IMR-90 (cell line): ENCODE measurements at regions not wholly inside any gene's neighbourhood (a gene's known extent, or its start where the extent isn't known, plus 50 kb on each side); places are given as distances from the start of the nearest gene placed in this dataset.
A peak's percentile ranks its signal among the peaks of the same experiment; 100 is the strongest.

ENCODE experiments used
- ATAC-seq: fragments of 200-7000 bp; cut with Tn5 transposase; 2 replicates; pipeline ENCODE4 v1.9.1; 2020; ENCODE audit warnings: low read depth, mild to moderate bottlenecking, moderate library complexity
- BruUV-seq: library from RNA; stranded (reverse); fragments of 400-500 nt; replicated peaks from 2 replicates; lab custom pipeline; 2021; lab: Mats Ljungman, UMichigan
- CTCF ChIA-PET: fragments of 300-600 bp; formaldehyde crosslinking; extraction: SDS; loops from one replicate; lab custom pipeline; 2021; ENCODE audit warnings: antibody characterized with exemption; lab: Yijun Ruan, JAX
- POLR2A ChIA-PET: fragments of 300-600 bp; sonication (Branson Sonifier 250); formaldehyde crosslinking; loops from one replicate; lab custom pipeline; 2022; ENCODE audit warnings: antibody characterized with exemption; ENCODE audit not compliant: unreplicated experiment; lab: Charles Lee
- DNase-seq: peaks from one replicate; pipeline ENCODE4 v3.0.0; 2013
- H2AFZ ChIP-seq: replicated peaks from 2 replicates; pipeline ENCODE3; 2013; ENCODE audit warnings: low read length, mild to moderate bottlenecking; ENCODE audit not compliant: poor library complexity
- H2AK5ac ChIP-seq: 2 replicates; pipeline ENCODE4 v1.6.1; 2013; ENCODE audit warnings: low read depth, low read length, inconsistent platforms
- H2AK9ac ChIP-seq: replicated peaks from 2 replicates; pipeline ENCODE3; 2013; ENCODE audit warnings: mild to moderate bottlenecking, low read depth, low read length, moderate library complexity; ENCODE audit not compliant: poor library complexity
- H2BK120ac ChIP-seq: 2 replicates; pipeline ENCODE4 v1.6.1; 2013; ENCODE audit warnings: low read depth, low read length, inconsistent platforms
- H2BK15ac ChIP-seq: 3 replicates; pipeline ENCODE4 v1.6.1; 2013; ENCODE audit warnings: low read depth, low read length, inconsistent platforms
- H2BK20ac ChIP-seq: 2 replicates; pipeline ENCODE4 v1.6.1; 2013; ENCODE audit warnings: low read depth, mild to moderate bottlenecking, inconsistent platforms, low read length, moderate library complexity
- H2BK5ac ChIP-seq: 2 replicates; pipeline ENCODE4 v1.6.1; 2013; ENCODE audit warnings: mild to moderate bottlenecking, low read depth, low read length, inconsistent platforms; ENCODE audit not compliant: poor library complexity, severe bottlenecking
- H3K14ac ChIP-seq: replicated peaks from 2 replicates; pipeline ENCODE4 v1.6.1; 2013; ENCODE audit warnings: low read depth, low read length, inconsistent platforms
- H3K18ac ChIP-seq: 2 replicates; pipeline ENCODE4 v1.6.1; 2013; ENCODE audit warnings: low read depth, low read length, control low read depth
- H3K23ac ChIP-seq: 2 replicates; pipeline ENCODE4 v1.6.1; 2013; ENCODE audit warnings: low read depth, low read length, inconsistent platforms
- H3K27ac ChIP-seq: 2 replicates; pipeline ENCODE4 v1.5.1; 2013; ENCODE audit warnings: mild to moderate bottlenecking, control low read depth, low read length; ENCODE audit not compliant: insufficient read depth
- H3K27me3 ChIP-seq: 2 replicates; pipeline ENCODE4 v1.6.1; 2013; ENCODE audit warnings: low read length; ENCODE audit not compliant: control insufficient read depth, insufficient read depth
- H3K36me3 ChIP-seq: 2 replicates; pipeline ENCODE4 v1.6.1; 2013; ENCODE audit warnings: low read length, mixed read lengths; ENCODE audit not compliant: control insufficient read depth, insufficient read depth
- H3K4ac ChIP-seq: 2 replicates; pipeline ENCODE4 v1.6.1; 2013; ENCODE audit warnings: low read depth, low read length, inconsistent platforms
- H3K4me1 ChIP-seq: 2 replicates; pipeline ENCODE4 v1.6.1; 2013; ENCODE audit warnings: low read length, mixed read lengths; ENCODE audit not compliant: control insufficient read depth, insufficient read depth
- H3K4me2 ChIP-seq: 2 replicates; pipeline ENCODE4 v1.6.1; 2013; ENCODE audit warnings: low read depth, mild to moderate bottlenecking, control low read depth, low read length, moderate library complexity
- H3K4me3 ChIP-seq: 2 replicates; pipeline ENCODE4 v1.5.1; 2013; ENCODE audit warnings: low read depth, mild to moderate bottlenecking, control low read depth, low read length, moderate library complexity; ENCODE audit not compliant: insufficient read depth
- H3K56ac ChIP-seq: 2 replicates; pipeline ENCODE4 v1.6.1; 2013; ENCODE audit warnings: low read length, inconsistent platforms; ENCODE audit not compliant: insufficient read depth; ENCODE audit errors: extremely low read depth
- H3K79me1 ChIP-seq, 2 experiments: 2 replicates each; pipeline ENCODE4 v1.6.1; 2013; ENCODE audit warnings: low read length in 2 of 2, inconsistent platforms in 1 of 2, low read depth in 1 of 2
- H3K9ac ChIP-seq: 2 replicates; pipeline ENCODE4 v1.6.1; 2013; ENCODE audit warnings: low read depth, low read length, control low read depth
- H3K9me1 ChIP-seq: 2 replicates; pipeline ENCODE4 v1.6.1; 2013; ENCODE audit warnings: low read length, inconsistent platforms; ENCODE audit not compliant: insufficient read depth
- H3K9me3 ChIP-seq: 2 replicates; pipeline ENCODE4 v1.6.1; 2013; ENCODE audit warnings: low read length; ENCODE audit not compliant: control insufficient read depth, insufficient read depth
- H4K20me1 ChIP-seq: 2 replicates; pipeline ENCODE4 v1.6.1; 2013; ENCODE audit warnings: low read length, inconsistent platforms; ENCODE audit not compliant: insufficient read depth
- H4K5ac ChIP-seq: 2 replicates; pipeline ENCODE4 v1.6.1; 2013; ENCODE audit warnings: mild to moderate bottlenecking, low read depth, low read length, control low read depth
- H4K8ac ChIP-seq, 2 experiments: 2 replicates each; pipeline ENCODE4 v1.6.1; 2013; ENCODE audit warnings: low read depth in 2 of 2, low read length in 2 of 2, control low read depth in 1 of 2, inconsistent platforms in 1 of 2
- H4K91ac ChIP-seq: 2 replicates; pipeline ENCODE4 v1.6.1; 2013; ENCODE audit warnings: low read depth, low read length, inconsistent platforms; ENCODE audit not compliant: insufficient read depth
- BHLHE40 ChIP-seq: fragments of 150-350 bp; IDR thresholded peaks from 2 replicates; pipeline ENCODE4 v1.6.1; 2016; ENCODE audit warnings: mild to moderate bottlenecking, low read depth, low read length
- CHD1 ChIP-seq: IDR thresholded peaks from 2 replicates; pipeline ENCODE4 v1.6.1; 2012; ENCODE audit warnings: low read depth, low read length, improper control_type of control experiment
- FOS ChIP-seq: fragments of 150-350 bp; IDR thresholded peaks from 2 replicates; pipeline ENCODE4 v1.6.1; 2016; ENCODE audit warnings: low read depth, low read length
- MXI1 ChIP-seq: IDR thresholded peaks from 2 replicates; pipeline ENCODE4 v1.6.1; 2012; ENCODE audit warnings: low read depth, mild to moderate bottlenecking, low read length, moderate library complexity, borderline replicate concordance
- NFE2L2 ChIP-seq: fragments of 150-350 bp; IDR thresholded peaks from 2 replicates; pipeline ENCODE4 v1.6.1; 2016; ENCODE audit warnings: low read depth, mild to moderate bottlenecking, low read length
- POLR2A ChIP-seq: IDR thresholded peaks from 2 replicates; pipeline ENCODE4 v1.6.1; 2012; ENCODE audit warnings: mild to moderate bottlenecking, low read depth, low read length
- RAD21 ChIP-seq: IDR thresholded peaks from 2 replicates; pipeline ENCODE4 v1.6.1; 2012; ENCODE audit warnings: low read length, improper control_type of control experiment
- RCOR1 ChIP-seq: IDR thresholded peaks from 2 replicates; pipeline ENCODE4 v1.6.1; 2012; ENCODE audit warnings: mild to moderate bottlenecking, low read length, improper control_type of control experiment; ENCODE audit not compliant: insufficient replicate concordance
- WGBS, 2 experiments: methylation state at CpG; one replicate each; pipeline versions ENCODE4 v1.1.5 to v1.1.7; 2013; ENCODE audit warnings: missing lambda C conversion rate in 2 of 2; ENCODE audit not compliant: insufficient read length in 1 of 2; ENCODE audit errors: extremely low coverage in 2 of 2; 5-methylcytosine and 5-hydroxymethylcytosine counted together
- dilution Hi-C: fragments of 300-500 bp; cut with HindIII; formaldehyde crosslinking; loops from one replicate; pipeline ENCODE4 v1.14.3; 2018; ENCODE audit warnings: low sequenced_read_pairs; ENCODE audit not compliant: unreplicated experiment
- in situ Hi-C: fragments of 300-500 bp; cut with MboI; formaldehyde crosslinking; loops from 3 replicates; pipeline ENCODE4 v1.14.3; 2019; ENCODE audit warnings: low sequenced_read_pairs, inconsistent platforms, mixed read lengths
- intact Hi-C: fragments of 100-400 bp; cut with micrococcal nuclease; formaldehyde crosslinking; loops from 2 replicates; pipeline ENCODE4 v1.10.0; 2022
- TF ChIP-seq, protein P1 (sequence below): conservative IDR thresholded peaks from 2 replicates; pipeline ENCODE4 v1.5.1; 2012; ENCODE audit warnings: mild to moderate bottlenecking, low read depth, low read length, improper control_type of control experiment
- TF ChIP-seq, protein P2 (sequence below): fragments of 150-350 bp; IDR thresholded peaks from 2 replicates; pipeline ENCODE4 v1.6.1; 2017; ENCODE audit warnings: mild to moderate bottlenecking, antibody characterized with exemption, low read length, low read depth

DNA sequence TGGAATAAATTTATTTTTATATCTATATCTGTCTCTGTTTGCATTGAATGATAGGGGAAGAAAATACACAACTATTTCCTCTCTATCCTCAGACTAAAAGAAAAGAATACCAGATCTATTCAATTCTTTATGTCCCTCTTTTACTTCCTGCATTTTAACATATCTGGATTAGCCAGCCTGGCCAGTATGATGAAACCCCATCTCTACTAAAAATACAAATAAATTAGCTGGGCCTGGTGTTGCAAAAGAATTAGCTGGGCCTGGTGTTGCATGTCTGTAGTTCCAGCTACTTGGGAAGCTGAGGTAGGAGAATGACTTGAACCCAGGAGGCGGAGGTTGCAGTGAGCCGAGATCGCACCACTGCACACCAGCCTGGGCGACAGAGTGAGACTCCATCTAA, 182.0 kb downstream of the LURAP1L start:
- H3K4me1 ChIP-seq = peaks cover 3% of the 10 kb centered on the region; the same call in 1 of the 2 replicates
- dilution Hi-C loops = no loop called here
- no peaks in the 10 kb centered on the region for H3K36me3 ChIP-seq
- H3K14ac ChIP-seq = no peak overlapping the region
- no peak overlapping the region for H2BK15ac ChIP-seq
- H2AFZ ChIP-seq = no peak overlapping the region
- in situ Hi-C loops = no loop called here
- no peak overlapping the region for H3K4ac ChIP-seq
- no peak overlapping the region for H2BK5ac ChIP-seq
- H3K9me3 ChIP-seq = no peaks in the 10 kb centered on the region
- POLR2A ChIA-PET = no interaction called here
- CTCF ChIA-PET = no interaction called here
- no peaks in the 10 kb centered on the region for H3K27me3 ChIP-seq
- no peak overlapping the region for H2AK5ac ChIP-seq
- peak; percentile 54 for ATAC-seq
- no peak overlapping the region for H3K23ac ChIP-seq
- H2AK9ac ChIP-seq = no peak overlapping the region
- H3K9ac ChIP-seq = no peak overlapping the region
- no peak overlapping the region for H3K56ac ChIP-seq
- no peak overlapping the region for H4K91ac ChIP-seq
- WGBS, 2 experiments = no CpG with 5 or more reads among the region's 4 CpGs
- H4K5ac ChIP-seq = no peak overlapping the region
- BruUV-seq = no TSS peak
- no peak for DNase-seq
- no peaks in the 10 kb centered on the region for H3K9me1 ChIP-seq
- H3K27ac ChIP-seq = no peak overlapping the region
- H3K18ac ChIP-seq = no peak overlapping the region
- H4K20me1 ChIP-seq = no peaks in the 10 kb centered on the region
- H2BK120ac ChIP-seq = no peak overlapping the region
- TF ChIP-seq MXI1 = no peak
- no peak for TF ChIP-seq BHLHE40
- TF ChIP-seq, protein P1, sequence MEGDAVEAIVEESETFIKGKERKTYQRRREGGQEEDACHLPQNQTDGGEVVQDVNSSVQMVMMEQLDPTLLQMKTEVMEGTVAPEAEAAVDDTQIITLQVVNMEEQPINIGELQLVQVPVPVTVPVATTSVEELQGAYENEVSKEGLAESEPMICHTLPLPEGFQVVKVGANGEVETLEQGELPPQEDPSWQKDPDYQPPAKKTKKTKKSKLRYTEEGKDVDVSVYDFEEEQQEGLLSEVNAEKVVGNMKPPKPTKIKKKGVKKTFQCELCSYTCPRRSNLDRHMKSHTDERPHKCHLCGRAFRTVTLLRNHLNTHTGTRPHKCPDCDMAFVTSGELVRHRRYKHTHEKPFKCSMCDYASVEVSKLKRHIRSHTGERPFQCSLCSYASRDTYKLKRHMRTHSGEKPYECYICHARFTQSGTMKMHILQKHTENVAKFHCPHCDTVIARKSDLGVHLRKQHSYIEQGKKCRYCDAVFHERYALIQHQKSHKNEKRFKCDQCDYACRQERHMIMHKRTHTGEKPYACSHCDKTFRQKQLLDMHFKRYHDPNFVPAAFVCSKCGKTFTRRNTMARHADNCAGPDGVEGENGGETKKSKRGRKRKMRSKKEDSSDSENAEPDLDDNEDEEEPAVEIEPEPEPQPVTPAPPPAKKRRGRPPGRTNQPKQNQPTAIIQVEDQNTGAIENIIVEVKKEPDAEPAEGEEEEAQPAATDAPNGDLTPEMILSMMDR = no peak
- TF ChIP-seq CHD1 = no peak
- no peak for TF ChIP-seq POLR2A
- TF ChIP-seq, protein P2, sequence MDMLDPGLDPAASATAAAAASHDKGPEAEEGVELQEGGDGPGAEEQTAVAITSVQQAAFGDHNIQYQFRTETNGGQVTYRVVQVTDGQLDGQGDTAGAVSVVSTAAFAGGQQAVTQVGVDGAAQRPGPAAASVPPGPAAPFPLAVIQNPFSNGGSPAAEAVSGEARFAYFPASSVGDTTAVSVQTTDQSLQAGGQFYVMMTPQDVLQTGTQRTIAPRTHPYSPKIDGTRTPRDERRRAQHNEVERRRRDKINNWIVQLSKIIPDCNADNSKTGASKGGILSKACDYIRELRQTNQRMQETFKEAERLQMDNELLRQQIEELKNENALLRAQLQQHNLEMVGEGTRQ = no peak
- TF ChIP-seq FOS = no peak
- no peak for TF ChIP-seq NFE2L2
- no peak for TF ChIP-seq RAD21
- TF ChIP-seq RCOR1 = no peak
- no peak overlapping the region for H3K4me2 ChIP-seq
- H4K8ac ChIP-seq = no peak overlapping the region
- intact Hi-C loops = no loop called here
- H2BK20ac ChIP-seq = no peak overlapping the region
- H3K79me1 ChIP-seq = no peaks in the 10 kb centered on the region
- no peak overlapping the region for H3K4me3 ChIP-seq
